Right atrium auricular region (tissue), 2 donors: ENCODE measurements at regions not wholly inside any gene's neighbourhood (a gene's known extent, or its start where the extent isn't known, plus 50 kb on each side); places are given as distances from the start of the nearest gene placed in this dataset.

ENCODE experiments used
- DNase-seq: peaks from one replicate; pipeline ENCODE4 v3.0.0-alpha.2; 2019; ENCODE audit warnings: low spot score
- H3K27ac ChIP-seq, 2 donors: fragments of 200-600 bp; sonication (generic); 1 replicate in 1 of 2; 2 replicates in 1 of 2; pipeline ENCODE4 v1.5.1; 2016 to 2019
- H3K27me3 ChIP-seq, 2 donors: fragments of 200-600 bp; sonication (generic); one replicate each; pipeline versions ENCODE4 v1.5.1 to v1.6.0; 2017 to 2019
- H3K36me3 ChIP-seq: fragments of 200-600 bp; sonication (generic); one replicate; pipeline ENCODE4 v1.5.1; 2016
- H3K4me1 ChIP-seq, 2 donors: fragments of 200-600 bp; sonication (generic); one replicate each; pipeline versions ENCODE4 v1.5.1 to v1.6.0; 2017 to 2019
- H3K4me3 ChIP-seq, 2 donors: fragments of 200-600 bp; sonication (generic); 1 replicate in 1 of 2; 2 replicates in 1 of 2; pipeline ENCODE4 v1.5.1; 2017 to 2019; ENCODE audit warnings: mild to moderate bottlenecking in 1 of 2, moderate library complexity in 1 of 2
- H3K9me3 ChIP-seq, 2 donors: fragments of 200-600 bp; sonication (generic); one replicate each; pipeline ENCODE4 v1.5.1; 2019
- CTCF ChIP-seq, 2 donors: fragments of 200-600 bp; sonication (generic); IDR thresholded peaks; one replicate each; pipeline ENCODE4 v1.5.1; 2019; ENCODE audit warnings: antibody characterized with exemption in 2 of 2

DNA sequence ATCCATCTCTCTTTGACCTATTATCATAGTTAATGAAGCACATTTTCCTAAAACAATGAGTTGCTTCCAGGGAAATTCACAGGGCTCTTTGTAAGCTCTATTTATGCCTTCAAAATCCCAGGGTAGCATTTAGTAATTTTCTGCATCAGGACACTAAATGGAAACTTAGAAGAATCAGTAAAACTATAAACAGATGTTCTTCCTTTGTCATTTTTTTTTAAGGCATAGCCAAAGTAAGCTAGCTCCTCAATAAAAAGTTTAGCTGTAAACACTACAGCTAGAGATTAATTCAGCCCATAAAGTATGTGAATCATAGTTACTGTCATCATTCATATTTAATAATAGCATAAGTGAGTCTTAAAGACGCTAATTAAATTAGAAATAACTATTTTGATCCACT, 79.3 kb downstream of the RPL22L1 start:
- Histone ChIP-seq H3K4me3 (no peak overlapping the region), H3K36me3 (no peaks in the 10 kb centered on the region), H3K4me1 (no peaks in the 10 kb centered on the region), H3K9me3 (no peaks in the 10 kb centered on the region), H3K27me3 (no peaks in the 10 kb centered on the region), H3K27ac (no peak overlapping the region)
- TF ChIP-seq CTCF (IDR thresholded peaks at IDR 0.05) = no peak
- DNase-seq = no peak

- Histone ChIP-seq H3K4me3 (no peak overlapping the region), H3K36me3 (no peaks in the 10 kb centered on the region), H3K9me3 (no peaks in the 10 kb centered on the region), H3K4me1 (no peaks in the 10 kb centered on the region), H3K27me3 (no peaks in the 10 kb centered on the region), H3K27ac (no peak overlapping the region)
- no peak for DNase-seq
- TF ChIP-seq CTCF (IDR thresholded peaks at IDR 0.05) = no peak
Measured at GRCh38 chr3:170787464-170787863, 82.5 kb downstream of the RPL22L1 start.

DNA sequence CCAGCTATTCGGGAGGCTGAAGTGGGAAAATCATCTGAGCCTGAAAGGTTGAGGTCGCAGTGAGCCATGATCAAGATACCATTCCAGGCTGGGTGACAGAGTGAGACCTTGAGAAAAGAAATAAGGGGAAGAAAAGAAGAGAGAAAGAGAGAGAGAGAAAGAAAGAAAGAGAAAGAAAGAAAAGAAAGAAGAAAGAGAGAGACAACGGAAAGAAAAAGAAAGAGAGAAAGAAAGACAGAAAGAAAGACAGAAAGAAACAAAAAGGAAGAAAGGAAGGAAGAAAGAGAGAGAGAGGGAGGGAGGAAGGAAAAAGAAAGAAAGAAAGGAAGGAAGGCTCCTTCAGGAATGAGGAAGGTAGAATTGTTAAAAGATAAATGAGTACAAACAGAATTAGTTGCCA, 84.5 kb downstream of the RPL22L1 start:
- Histone ChIP-seq H3K9me3 (no peaks in the 10 kb centered on the region), H3K27ac (no peak overlapping the region), H3K36me3 (no peaks in the 10 kb centered on the region), H3K4me1 (no peaks in the 10 kb centered on the region), H3K27me3 (no peaks in the 10 kb centered on the region), H3K4me3 (no peak overlapping the region)
- DNase-seq = no peak
- TF ChIP-seq CTCF (IDR thresholded peaks at IDR 0.05) = no peak

DNA sequence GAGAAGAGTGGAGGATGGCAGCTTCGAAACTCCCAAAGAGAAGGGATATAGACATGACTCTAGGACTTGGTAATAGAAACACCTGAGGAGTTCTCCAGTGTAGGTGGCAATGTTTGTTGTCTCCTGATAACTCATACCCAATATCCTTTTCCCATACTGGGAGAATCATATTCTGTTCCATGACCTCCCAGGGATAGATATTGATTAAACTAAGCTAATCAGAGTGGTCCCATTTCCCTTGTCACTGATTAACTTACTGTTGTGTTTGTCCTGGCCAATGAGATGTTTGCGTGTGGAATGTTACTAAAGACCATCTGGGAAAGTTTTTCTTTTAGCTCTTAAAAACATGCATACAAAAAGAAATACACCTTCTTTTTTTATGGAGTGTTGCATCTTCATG, 85.6 kb downstream of the RPL22L1 start:
- Histone ChIP-seq H3K4me3 (no peak overlapping the region), H3K9me3 (no peaks in the 10 kb centered on the region), H3K4me1 (no peaks in the 10 kb centered on the region), H3K27ac (no peak overlapping the region), H3K27me3 (no peaks in the 10 kb centered on the region), H3K36me3 (no peaks in the 10 kb centered on the region)
- no peak for DNase-seq
- no peak for TF ChIP-seq CTCF (IDR thresholded peaks at IDR 0.05)

DNA sequence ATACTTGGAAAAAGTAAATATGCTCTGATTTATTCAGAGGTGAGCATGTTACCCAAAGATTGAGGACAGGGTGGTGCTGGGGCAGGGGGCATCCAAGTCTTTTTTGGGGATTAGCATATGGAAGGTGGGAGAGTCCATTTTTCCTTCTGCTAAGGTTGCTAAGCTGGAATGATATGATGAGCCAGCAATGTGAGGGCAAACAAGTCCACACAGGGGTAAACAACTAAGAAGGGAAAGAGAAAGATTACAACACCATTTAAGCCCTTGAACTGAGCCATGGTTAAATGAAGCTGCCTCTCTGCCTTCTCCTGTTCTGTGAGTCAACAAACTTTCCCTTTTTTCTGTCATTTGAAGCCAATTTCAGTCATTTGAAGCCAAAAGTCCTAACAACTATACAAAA, 89.0 kb downstream of the RPL22L1 start:
- Histone ChIP-seq H3K4me1 (no peaks in the 10 kb centered on the region), H3K9me3 (no peaks in the 10 kb centered on the region), H3K27me3 (no peaks in the 10 kb centered on the region), H3K4me3 (no peak overlapping the region), H3K27ac (no peak overlapping the region), H3K36me3 (no peaks in the 10 kb centered on the region)
- no peak for TF ChIP-seq CTCF (IDR thresholded peaks at IDR 0.05)
- no peak for DNase-seq

DNA sequence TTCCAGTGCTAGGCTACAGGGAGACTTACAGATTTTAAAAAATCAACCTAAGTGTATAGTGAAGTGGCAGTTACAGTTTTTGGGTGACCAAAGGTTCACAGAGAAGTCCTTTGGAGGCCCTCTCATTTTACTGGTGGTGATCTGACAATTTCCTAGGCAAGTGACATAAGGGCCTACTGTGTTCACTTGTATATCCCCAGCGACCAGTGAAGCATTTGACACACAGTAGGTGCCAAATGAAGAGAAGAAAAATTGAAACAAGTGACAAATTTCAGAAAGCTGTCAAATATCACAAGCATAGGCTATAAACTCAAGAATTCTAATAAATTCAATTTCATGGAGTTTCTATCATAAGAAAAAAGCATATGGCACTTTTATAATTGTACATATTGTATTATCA, 89.5 kb downstream of the RPL22L1 start:
- no peak overlapping the region for H3K27ac ChIP-seq
- no peak for TF ChIP-seq CTCF (IDR thresholded peaks at IDR 0.05)
- H3K27me3 ChIP-seq = no peaks in the 10 kb centered on the region
- no peak overlapping the region for H3K4me3 ChIP-seq
- H3K9me3 ChIP-seq = no peaks in the 10 kb centered on the region
- no peaks in the 10 kb centered on the region for H3K4me1 ChIP-seq
- DNase-seq = no peak
- H3K36me3 ChIP-seq = no peaks in the 10 kb centered on the region
